Endodermal cell (in vitro differentiated cells): ENCODE measurements at regions not wholly inside any gene's neighbourhood (a gene's known extent, or its start where the extent isn't known, plus 50 kb on each side); places are given as distances from the start of the nearest gene placed in this dataset.

Source experiments
- DNase-seq: peaks from one replicate; pipeline ENCODE4 v3.0.0-alpha.2; 2017
- H3K27ac ChIP-seq: 2 replicates; pipeline ENCODE4 v1.5.1; 2013; ENCODE audit warnings: mild to moderate bottlenecking, low read depth, low read length, moderate library complexity
- H3K27me3 ChIP-seq: 2 replicates; pipeline ENCODE4 v1.6.1; 2013; ENCODE audit warnings: mild to moderate bottlenecking, low read length, moderate library complexity; ENCODE audit not compliant: insufficient read depth, control insufficient read depth, poor library complexity, severe bottlenecking
- H3K36me3 ChIP-seq: 2 replicates; pipeline ENCODE4 v1.7.0; 2013; ENCODE audit warnings: mild to moderate bottlenecking, low read length, moderate library complexity; ENCODE audit not compliant: control insufficient read depth, insufficient read depth
- H3K4me1 ChIP-seq: one replicate; pipeline ENCODE4 v1.7.0; 2013; ENCODE audit warnings: low read length; ENCODE audit not compliant: control insufficient read depth, insufficient read depth
- H3K4me3 ChIP-seq: 2 replicates; pipeline ENCODE4 v1.5.1; 2013; ENCODE audit warnings: mild to moderate bottlenecking, low read length, moderate library complexity
- H3K9ac ChIP-seq: 2 replicates; pipeline ENCODE4 v1.6.1; 2013; ENCODE audit warnings: mild to moderate bottlenecking, low read length, moderate library complexity; ENCODE audit not compliant: poor library complexity, severe bottlenecking; ENCODE audit errors: extremely low read depth
- H3K9me3 ChIP-seq: 2 replicates; pipeline ENCODE4 v1.6.1; 2013; ENCODE audit warnings: mild to moderate bottlenecking, low read length, moderate library complexity; ENCODE audit not compliant: control insufficient read depth
- H3K27ac Mint-ChIP-seq: 2 replicates; pipeline ENCODE4 v1.8.0; 2020; ENCODE audit warnings: mixed read lengths
- H3K27me3 Mint-ChIP-seq: 2 replicates; pipeline ENCODE4 v1.8.0; 2021; ENCODE audit warnings: mild to moderate bottlenecking, mixed read lengths; ENCODE audit not compliant: insufficient read depth
- H3K36me3 Mint-ChIP-seq: 2 replicates; pipeline ENCODE4 v1.8.0; 2020; ENCODE audit warnings: low read depth, mixed read lengths
- H3K4me1 Mint-ChIP-seq: 2 replicates; pipeline ENCODE4 v1.8.0; 2020; ENCODE audit warnings: mixed read lengths
- H3K4me3 Mint-ChIP-seq: 2 replicates; pipeline ENCODE4 v1.8.0; 2020; ENCODE audit warnings: mild to moderate bottlenecking, moderate library complexity, mixed read lengths
- H3K9me3 Mint-ChIP-seq: 2 replicates; pipeline ENCODE4 v1.8.0; 2020; ENCODE audit warnings: mild to moderate bottlenecking, mixed read lengths
- WGBS, 2 experiments: methylation state at CpG; one replicate each; pipeline versions ENCODE4 v1.1.5 to v1.1.7; 2013; ENCODE audit warnings: missing lambda C conversion rate in 2 of 2, mixed read lengths in 1 of 2; ENCODE audit not compliant: insufficient coverage in 1 of 2, insufficient read length in 1 of 2; 5-methylcytosine and 5-hydroxymethylcytosine counted together
- TF ChIP-seq, protein P1 (sequence below): fragments of 200-600 bp; sonication (generic); conservative IDR thresholded peaks from 2 replicates; pipeline ENCODE4 v1.5.0; 2021; ENCODE audit warnings: antibody characterized with exemption, mild to moderate bottlenecking

DNA sequence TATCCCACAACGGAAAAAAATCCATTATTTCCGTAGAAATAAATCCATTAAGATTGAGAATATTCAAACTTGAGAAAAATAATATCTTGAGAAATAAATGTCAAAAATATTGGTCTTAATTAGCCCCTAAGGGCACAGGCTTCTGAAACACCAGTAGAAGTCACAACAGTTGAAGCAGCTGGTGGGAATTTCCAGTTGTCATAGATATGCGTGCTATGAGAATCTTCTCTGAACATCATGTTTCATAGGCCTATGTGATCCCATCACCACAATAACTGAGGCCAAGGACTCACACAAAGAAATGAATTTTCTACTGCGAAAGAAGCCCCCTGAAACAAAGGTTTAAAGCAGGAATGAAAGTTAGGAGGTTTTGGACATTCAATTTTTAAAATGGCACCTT lies 292.0 kb downstream of the DTHD1 start:
- Histone ChIP-seq H3K27ac (no peak overlapping the region), H3K4me1 (peaks cover 4% of the 10 kb centered on the region), H3K36me3 (no peaks in the 10 kb centered on the region), H3K4me3 (no peak overlapping the region), H3K9me3 (peaks cover 8% of the 10 kb centered on the region), H3K27me3 (no peaks in the 10 kb centered on the region), H3K9ac (no peak overlapping the region)
- 88 to 100% methylated on average over 1 to 3 of the region's 4 CpGs for WGBS, 2 experiments
- Mint-ChIP-seq H3K4me1 (no peaks in the 10 kb centered on the region), H3K4me3 (no peak overlapping the region), H3K9me3 (peaks cover 8% of the 10 kb centered on the region), H3K36me3 (peaks cover 4% of the 10 kb centered on the region), H3K27ac (no peak overlapping the region), H3K27me3 (no peaks in the 10 kb centered on the region)
- TF ChIP-seq, protein P1, sequence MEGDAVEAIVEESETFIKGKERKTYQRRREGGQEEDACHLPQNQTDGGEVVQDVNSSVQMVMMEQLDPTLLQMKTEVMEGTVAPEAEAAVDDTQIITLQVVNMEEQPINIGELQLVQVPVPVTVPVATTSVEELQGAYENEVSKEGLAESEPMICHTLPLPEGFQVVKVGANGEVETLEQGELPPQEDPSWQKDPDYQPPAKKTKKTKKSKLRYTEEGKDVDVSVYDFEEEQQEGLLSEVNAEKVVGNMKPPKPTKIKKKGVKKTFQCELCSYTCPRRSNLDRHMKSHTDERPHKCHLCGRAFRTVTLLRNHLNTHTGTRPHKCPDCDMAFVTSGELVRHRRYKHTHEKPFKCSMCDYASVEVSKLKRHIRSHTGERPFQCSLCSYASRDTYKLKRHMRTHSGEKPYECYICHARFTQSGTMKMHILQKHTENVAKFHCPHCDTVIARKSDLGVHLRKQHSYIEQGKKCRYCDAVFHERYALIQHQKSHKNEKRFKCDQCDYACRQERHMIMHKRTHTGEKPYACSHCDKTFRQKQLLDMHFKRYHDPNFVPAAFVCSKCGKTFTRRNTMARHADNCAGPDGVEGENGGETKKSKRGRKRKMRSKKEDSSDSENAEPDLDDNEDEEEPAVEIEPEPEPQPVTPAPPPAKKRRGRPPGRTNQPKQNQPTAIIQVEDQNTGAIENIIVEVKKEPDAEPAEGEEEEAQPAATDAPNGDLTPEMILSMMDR: no peak
- no peak for DNase-seq

DNA sequence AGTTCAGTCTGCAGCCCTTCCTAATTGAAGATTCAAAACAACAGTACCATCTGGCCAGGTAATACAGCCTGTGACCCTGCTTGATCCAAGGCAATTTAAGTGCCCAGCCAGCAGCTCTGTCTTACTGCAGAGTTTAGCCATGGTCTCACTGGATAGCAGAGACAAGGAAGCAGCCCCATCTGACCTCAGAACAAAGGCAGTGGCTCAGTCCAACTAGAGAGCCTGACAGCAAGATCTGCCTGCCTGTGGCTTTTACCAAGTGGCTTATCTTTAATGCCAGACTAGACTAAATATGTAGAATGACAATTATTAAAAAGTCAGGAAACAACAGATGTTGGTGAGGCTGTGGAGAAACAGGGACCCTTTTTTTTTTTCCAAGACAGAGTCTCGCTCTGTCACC lies 293.4 kb downstream of the DTHD1 start:
- no peaks in the 10 kb centered on the region for H3K36me3 Mint-ChIP-seq
- peaks cover 8% of the 10 kb centered on the region for H3K9me3 ChIP-seq
- no peak for DNase-seq
- H3K27me3 ChIP-seq: no peaks in the 10 kb centered on the region
- no peaks in the 10 kb centered on the region for H3K36me3 ChIP-seq
- no peak overlapping the region for H3K27ac Mint-ChIP-seq
- no peak overlapping the region for H3K27ac ChIP-seq
- 88% methylated on average over 1 of the region's 1 CpG; no CpG with 5 or more reads in 1 of the 2 experiments for WGBS, 2 experiments
- TF ChIP-seq, protein P1: no peak
- no peak overlapping the region for H3K9ac ChIP-seq
- no peaks in the 10 kb centered on the region for H3K4me1 Mint-ChIP-seq
- peaks cover 8% of the 10 kb centered on the region for H3K9me3 Mint-ChIP-seq
- no peaks in the 10 kb centered on the region for H3K27me3 Mint-ChIP-seq
- H3K4me3 Mint-ChIP-seq: no peak overlapping the region
- no peak overlapping the region for H3K4me3 ChIP-seq
- H3K4me1 ChIP-seq: no peaks in the 10 kb centered on the region

DNA sequence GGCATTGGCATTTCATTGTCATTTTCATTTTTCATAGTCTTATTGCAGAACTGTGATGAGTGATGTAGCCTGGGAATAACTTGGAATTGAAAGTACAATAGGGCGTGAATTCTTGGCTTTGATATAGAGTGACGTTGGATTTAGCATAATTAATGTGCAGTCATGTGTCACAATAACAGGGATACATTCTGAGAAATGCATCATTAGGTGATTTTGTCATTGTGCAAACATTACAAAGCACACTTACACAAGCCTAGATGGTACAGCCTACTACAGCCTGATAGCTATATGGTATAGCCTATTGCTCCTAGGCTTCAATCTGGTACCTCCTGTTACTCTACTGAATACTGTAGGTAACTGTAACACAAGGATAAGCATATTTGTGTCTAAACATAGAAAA lies 300.8 kb downstream of the DTHD1 start:
- Histone ChIP-seq H3K27me3 (no peaks in the 10 kb centered on the region), H3K9ac (no peak overlapping the region), H3K4me3 (no peak overlapping the region), H3K36me3 (no peaks in the 10 kb centered on the region), H3K9me3 (peaks cover 14% of the 10 kb centered on the region), H3K27ac (no peak overlapping the region), H3K4me1 (no peaks in the 10 kb centered on the region)
- Mint-ChIP-seq H3K36me3 (peaks cover 5% of the 10 kb centered on the region), H3K4me3 (no peak overlapping the region), H3K27ac (no peak overlapping the region), H3K9me3 (peaks cover 15% of the 10 kb centered on the region), H3K4me1 (no peaks in the 10 kb centered on the region), H3K27me3 (no peaks in the 10 kb centered on the region)
- DNase-seq: no peak
- WGBS, 2 experiments: 88 to 100% methylated on average over 2 of the region's 2 CpGs
- TF ChIP-seq, protein P1: no peak
